CD14-positive monocyte (primary cell): ENCODE measurements at regions not wholly inside any gene's neighbourhood (a gene's known extent, or its start where the extent isn't known, plus 50 kb on each side); places are given as distances from the start of the nearest gene placed in this dataset.
A peak's percentile ranks its signal among the peaks of the same experiment; 100 is the strongest.

Experiments used
- DNase-seq, 3 donors: peaks; one replicate each; pipeline ENCODE4 v3.0.0-alpha.2; 2011 to 2022
- H2AFZ ChIP-seq: 2 replicates; pipeline ENCODE4 v1.6.0; 2012; ENCODE audit warnings: mild to moderate bottlenecking, low read depth, low read length, inconsistent platforms; ENCODE audit not compliant: insufficient read depth, poor library complexity, severe bottlenecking
- H3K27ac ChIP-seq, 2 donors: 1 replicate in 1 of 2; 2 replicates in 1 of 2; pipeline ENCODE4 v1.5.1; 2012 to 2013; ENCODE audit warnings: low read length in 2 of 2, control low read depth in 1 of 2, inconsistent platforms in 1 of 2, low read depth in 1 of 2, mild to moderate bottlenecking in 1 of 2
- H3K27me3 ChIP-seq, 2 donors: one replicate each; pipeline versions ENCODE4 v1.6.0 to v1.6.1; 2011 to 2013; ENCODE audit warnings: low read length in 2 of 2; ENCODE audit not compliant: control insufficient read depth in 2 of 2, insufficient read depth in 2 of 2
- H3K36me3 ChIP-seq, 2 donors: replicated peaks in 1 of 2; 1 replicate in 1 of 2; 2 replicates in 1 of 2; pipeline versions ENCODE4 v1.5.1 to v1.6.1; 2012 to 2013; ENCODE audit warnings: low read length in 2 of 2, control low read depth in 1 of 2, inconsistent platforms in 1 of 2, mild to moderate bottlenecking in 1 of 2; ENCODE audit not compliant: insufficient read depth in 2 of 2, control insufficient read depth in 1 of 2
- H3K4me1 ChIP-seq, 2 donors: 1 replicate in 1 of 2; 2 replicates in 1 of 2; pipeline versions ENCODE4 v1.5.1 to v1.6.1; 2012 to 2013; ENCODE audit warnings: low read length in 2 of 2, control low read depth in 1 of 2, inconsistent platforms in 1 of 2, mild to moderate bottlenecking in 1 of 2, moderate library complexity in 1 of 2; ENCODE audit not compliant: insufficient read depth in 2 of 2, control insufficient read depth in 1 of 2
- H3K4me2 ChIP-seq: replicated peaks from 2 replicates; pipeline ENCODE3; 2012; ENCODE audit warnings: low read length, moderate library complexity, mild to moderate bottlenecking; ENCODE audit not compliant: poor library complexity, severe bottlenecking; ENCODE audit errors: extremely low read depth
- H3K4me3 ChIP-seq, 3 experiments: fragments of 200-600 bp in 1 of 3; sonication (generic) in 1 of 3; replicated peaks in 1 of 3; 1 replicate in 2 of 3; 2 replicates in 1 of 3; pipeline ENCODE4 v1.5.1; 2011 to 2013; ENCODE audit warnings: low read length in 3 of 3, mild to moderate bottlenecking in 3 of 3, control low read depth in 2 of 3, low read depth in 2 of 3, inconsistent platforms in 1 of 3, moderate library complexity in 1 of 3
- H3K79me2 ChIP-seq: 2 replicates; pipeline ENCODE4 v1.6.0; 2012; ENCODE audit warnings: mild to moderate bottlenecking, control low read depth, inconsistent platforms, low read length, moderate library complexity; ENCODE audit not compliant: insufficient read depth
- H3K9ac ChIP-seq: 2 replicates; pipeline ENCODE4 v1.6.0; 2017; ENCODE audit warnings: low read length, mild to moderate bottlenecking; ENCODE audit not compliant: insufficient read depth, poor library complexity, severe bottlenecking
- H3K9me3 ChIP-seq, 2 donors: replicated peaks in 1 of 2; 1 replicate in 1 of 2; 2 replicates in 1 of 2; pipeline versions ENCODE4 v1.5.1 to v1.6.1; 2012 to 2013; ENCODE audit warnings: low read length in 2 of 2, control low read depth in 1 of 2; ENCODE audit not compliant: control insufficient read depth in 1 of 2, insufficient read depth in 1 of 2
- H4K20me1 ChIP-seq: 2 replicates; pipeline ENCODE4 v1.6.0; 2012; ENCODE audit warnings: mild to moderate bottlenecking, low read length, control low read depth, moderate library complexity; ENCODE audit not compliant: insufficient read depth
- H3K27ac Mint-ChIP-seq, 7 donors: one replicate each; pipeline ENCODE4 v1.8.0; 2020; ENCODE audit warnings: mild to moderate bottlenecking in 7 of 7, mixed read lengths in 7 of 7, moderate library complexity in 6 of 7, inconsistent platforms in 2 of 7
- H3K27me3 Mint-ChIP-seq, 3 donors: one replicate each; pipeline ENCODE4 v1.8.0; 2021 to 2022; ENCODE audit warnings: low read depth in 3 of 3, mild to moderate bottlenecking in 3 of 3, mixed read lengths in 3 of 3, moderate library complexity in 3 of 3, inconsistent platforms in 1 of 3
- H3K36me3 Mint-ChIP-seq, 2 donors: one replicate each; pipeline ENCODE4 v1.8.0; 2020; ENCODE audit warnings: mixed read lengths in 2 of 2, inconsistent platforms in 1 of 2, mild to moderate bottlenecking in 1 of 2
- H3K4me1 Mint-ChIP-seq: one replicate; pipeline ENCODE4 v1.8.0; 2020; ENCODE audit warnings: mild to moderate bottlenecking, mixed read lengths
- H3K4me3 Mint-ChIP-seq, 2 donors: one replicate each; pipeline ENCODE4 v1.8.0; 2020; ENCODE audit warnings: mild to moderate bottlenecking in 2 of 2, mixed read lengths in 2 of 2, moderate library complexity in 1 of 2
- H3K9me3 Mint-ChIP-seq, 7 donors: one replicate each; pipeline ENCODE4 v1.8.0; 2020 to 2022; ENCODE audit warnings: mixed read lengths in 7 of 7, mild to moderate bottlenecking in 6 of 7, moderate library complexity in 6 of 7, inconsistent platforms in 2 of 7
- WGBS: methylation state at CpG from one replicate; pipeline ENCODE4 v1.1.5; 2013; ENCODE audit warnings: missing lambda C conversion rate; ENCODE audit not compliant: insufficient coverage; 5-methylcytosine and 5-hydroxymethylcytosine counted together
- intact Hi-C, 2 donors: fragments of 100-400 bp; cut with micrococcal nuclease; formaldehyde crosslinking; loops; one replicate each; pipeline versions ENCODE4 v1.15.0 to v1.15.1; 2023
- TF ChIP-seq, protein P1 (sequence below): fragments of 200-600 bp; IDR thresholded peaks from one replicate; pipeline ENCODE4 v1.8.0; 2022; ENCODE audit warnings: antibody characterized with exemption, mild to moderate bottlenecking

DNA sequence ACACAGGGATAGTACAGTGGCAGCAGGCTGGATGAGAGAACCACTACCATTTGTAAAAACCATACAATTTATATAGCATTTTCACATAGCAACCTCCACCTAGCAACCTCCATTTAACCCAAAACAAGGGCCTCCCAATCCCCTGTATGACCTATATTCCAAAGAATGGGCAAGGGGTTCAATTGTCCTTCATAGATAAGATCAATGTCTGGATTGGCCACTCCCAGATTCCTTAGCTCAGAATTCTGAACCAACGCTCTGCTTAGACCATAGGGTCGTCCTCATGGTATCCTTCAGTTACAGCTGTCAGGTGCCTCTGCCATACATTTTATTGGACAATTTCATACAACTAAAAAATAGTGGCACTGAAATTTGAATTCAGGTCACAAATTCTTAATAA, 166.2 kb downstream of the KCTD12 start:
- Histone ChIP-seq H3K4me3 (no peak overlapping the region), H3K9me3 (no peaks in the 10 kb centered on the region), H3K36me3 (no peaks in the 10 kb centered on the region), H3K79me2 (no peaks in the 10 kb centered on the region), H2AFZ (no peak overlapping the region), H3K27me3 (no peaks in the 10 kb centered on the region), H3K4me1 (peaks cover 49 to 53% of the 10 kb centered on the region in 2 donors), H3K27ac (peak overlapping the region in 1 of 2 donors; percentile 61), H3K4me2 (no peak overlapping the region), H4K20me1 (no peaks in the 10 kb centered on the region), H3K9ac (no peak overlapping the region)
- Mint-ChIP-seq H3K4me3 (no peak overlapping the region), H3K36me3 (no peaks in the 10 kb centered on the region), H3K27ac (peak overlapping the region in 1 of 7 donors; percentile 19), H3K9me3 (peaks cover 0 to 5% (median 0%) of the 10 kb centered on the region in 7 donors), H3K27me3 (no peaks in the 10 kb centered on the region), H3K4me1 (peaks cover 24% of the 10 kb centered on the region)
- intact Hi-C loops: no loop called here
- DNase-seq: no peak
- TF ChIP-seq, protein P1, sequence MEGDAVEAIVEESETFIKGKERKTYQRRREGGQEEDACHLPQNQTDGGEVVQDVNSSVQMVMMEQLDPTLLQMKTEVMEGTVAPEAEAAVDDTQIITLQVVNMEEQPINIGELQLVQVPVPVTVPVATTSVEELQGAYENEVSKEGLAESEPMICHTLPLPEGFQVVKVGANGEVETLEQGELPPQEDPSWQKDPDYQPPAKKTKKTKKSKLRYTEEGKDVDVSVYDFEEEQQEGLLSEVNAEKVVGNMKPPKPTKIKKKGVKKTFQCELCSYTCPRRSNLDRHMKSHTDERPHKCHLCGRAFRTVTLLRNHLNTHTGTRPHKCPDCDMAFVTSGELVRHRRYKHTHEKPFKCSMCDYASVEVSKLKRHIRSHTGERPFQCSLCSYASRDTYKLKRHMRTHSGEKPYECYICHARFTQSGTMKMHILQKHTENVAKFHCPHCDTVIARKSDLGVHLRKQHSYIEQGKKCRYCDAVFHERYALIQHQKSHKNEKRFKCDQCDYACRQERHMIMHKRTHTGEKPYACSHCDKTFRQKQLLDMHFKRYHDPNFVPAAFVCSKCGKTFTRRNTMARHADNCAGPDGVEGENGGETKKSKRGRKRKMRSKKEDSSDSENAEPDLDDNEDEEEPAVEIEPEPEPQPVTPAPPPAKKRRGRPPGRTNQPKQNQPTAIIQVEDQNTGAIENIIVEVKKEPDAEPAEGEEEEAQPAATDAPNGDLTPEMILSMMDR: no peak
- WGBS: 100% methylated on average over 1 of the region's 2 CpGs

DNA sequence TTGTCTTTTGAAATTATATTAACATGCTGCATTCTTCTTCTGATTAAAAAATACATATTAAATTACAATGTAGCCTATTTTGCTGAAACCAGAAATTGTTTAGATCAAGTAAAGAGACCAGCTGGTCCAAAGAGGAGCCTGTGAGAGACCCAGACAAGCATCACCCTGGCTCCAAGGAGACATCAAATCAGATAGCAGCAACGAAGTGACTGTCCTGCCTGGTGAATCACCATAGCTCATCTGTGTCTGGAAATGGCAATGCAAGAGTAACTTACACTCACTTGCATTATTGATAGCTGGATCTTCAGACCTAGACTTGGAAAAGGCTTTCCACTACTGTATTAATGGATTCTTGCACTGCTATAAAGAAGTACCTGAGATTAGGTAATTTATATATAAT, 169.1 kb downstream of the KCTD12 start:
- no peaks in the 10 kb centered on the region for H3K79me2 ChIP-seq
- no peaks in the 10 kb centered on the region for H3K27me3 ChIP-seq
- H3K4me3 Mint-ChIP-seq: no peak overlapping the region
- peaks cover 0 to 5% (median 0%) of the 10 kb centered on the region in 7 donors for H3K9me3 Mint-ChIP-seq
- no peaks in the 10 kb centered on the region for H3K9me3 ChIP-seq
- H3K27ac Mint-ChIP-seq: no peak overlapping the region
- DNase-seq: no peak
- H3K4me1 Mint-ChIP-seq: peaks cover 30% of the 10 kb centered on the region
- no peaks in the 10 kb centered on the region for H3K36me3 Mint-ChIP-seq
- no peak overlapping the region for H3K4me3 ChIP-seq
- WGBS: 100% methylated on average over 1 of the region's 1 CpG
- H3K4me1 ChIP-seq: peaks cover 24 to 27% of the 10 kb centered on the region in 2 donors
- no peaks in the 10 kb centered on the region for H3K36me3 ChIP-seq
- TF ChIP-seq, protein P1: no peak
- intact Hi-C loops: no loop called here
- H3K4me2 ChIP-seq: no peak overlapping the region
- no peaks in the 10 kb centered on the region for H4K20me1 ChIP-seq
- H2AFZ ChIP-seq: no peak overlapping the region
- no peak overlapping the region for H3K9ac ChIP-seq
- H3K27me3 Mint-ChIP-seq: no peaks in the 10 kb centered on the region
- no peak overlapping the region for H3K27ac ChIP-seq
